ENCODE measurements at regions not wholly inside any gene's neighbourhood (a gene's known extent, or its start where the extent isn't known, plus 50 kb on each side); places are given as distances from the start of the nearest gene placed in this dataset.

GRCh38 chr4:30641345-30641744 lies 78.8 kb upstream of the PCDH7 start:
- no peak overlapping the region for H3K4me3 Mint-ChIP-seq
- no peak overlapping the region for H3K27ac Mint-ChIP-seq
- no peaks in the 10 kb centered on the region for H3K27me3 Mint-ChIP-seq (ENCODE audit: low read depth)
- H3K36me3 Mint-ChIP-seq (ENCODE audit: low read depth): no peaks in the 10 kb centered on the region
- H3K4me1 Mint-ChIP-seq (ENCODE audit: low read depth): no peaks in the 10 kb centered on the region
- H3K9me3 Mint-ChIP-seq: peaks cover 13% of the 10 kb centered on the region

- H3K36me3 Mint-ChIP-seq (ENCODE audit: low read depth): no peaks in the 10 kb centered on the region
- peaks cover 9% of the 10 kb centered on the region for H3K9me3 Mint-ChIP-seq
- H3K27ac Mint-ChIP-seq: no peak overlapping the region
- H3K4me3 Mint-ChIP-seq: no peak overlapping the region
- H3K27me3 Mint-ChIP-seq (ENCODE audit: low read depth): no peaks in the 10 kb centered on the region
- H3K4me1 Mint-ChIP-seq (ENCODE audit: low read depth): no peaks in the 10 kb centered on the region
Observed at GRCh38 chr4:30642567-30642966, 77.6 kb upstream of the PCDH7 start.

GRCh38 chr4:30653291-30653690 lies 66.9 kb upstream of the PCDH7 start:
- no peaks in the 10 kb centered on the region for H3K4me1 Mint-ChIP-seq (ENCODE audit: low read depth)
- H3K27ac Mint-ChIP-seq: no peak overlapping the region
- H3K27me3 Mint-ChIP-seq (ENCODE audit: low read depth): no peaks in the 10 kb centered on the region
- H3K4me3 Mint-ChIP-seq: no peak overlapping the region
- H3K36me3 Mint-ChIP-seq (ENCODE audit: low read depth): no peaks in the 10 kb centered on the region
- no peaks in the 10 kb centered on the region for H3K9me3 Mint-ChIP-seq

GRCh38 chr4:30656828-30657227 lies 63.3 kb upstream of the PCDH7 start:
- H3K27me3 Mint-ChIP-seq (ENCODE audit: low read depth): no peaks in the 10 kb centered on the region
- H3K27ac Mint-ChIP-seq: no peak overlapping the region
- no peaks in the 10 kb centered on the region for H3K36me3 Mint-ChIP-seq (ENCODE audit: low read depth)
- no peaks in the 10 kb centered on the region for H3K9me3 Mint-ChIP-seq
- H3K4me1 Mint-ChIP-seq (ENCODE audit: low read depth): no peaks in the 10 kb centered on the region
- H3K4me3 Mint-ChIP-seq: no peak overlapping the region

- Mint-ChIP-seq H3K36me3 (ENCODE audit: low read depth) (no peaks in the 10 kb centered on the region), H3K4me3 (no peak overlapping the region), H3K4me1 (ENCODE audit: low read depth) (no peaks in the 10 kb centered on the region), H3K27me3 (ENCODE audit: low read depth) (no peaks in the 10 kb centered on the region), H3K27ac (no peak overlapping the region), H3K9me3 (no peaks in the 10 kb centered on the region)
Observed at GRCh38 chr4:30667919-30668318, 52.2 kb upstream of the PCDH7 start.

GRCh38 chr4:30670206-30670605 lies 50.0 kb upstream of the PCDH7 start:
- no peak overlapping the region for H3K27ac Mint-ChIP-seq
- no peaks in the 10 kb centered on the region for H3K36me3 Mint-ChIP-seq (ENCODE audit: low read depth)
- H3K4me3 Mint-ChIP-seq: no peak overlapping the region
- no peaks in the 10 kb centered on the region for H3K9me3 Mint-ChIP-seq
- no peaks in the 10 kb centered on the region for H3K27me3 Mint-ChIP-seq (ENCODE audit: low read depth)
- H3K4me1 Mint-ChIP-seq (ENCODE audit: low read depth): no peaks in the 10 kb centered on the region
